Activated naive CD4-positive, alpha-beta T cell treated with anti-CD3 and anti-CD28 coated beads, Interleukin-2, amount 10 ng/mL, durations not matched to agents 7 days and 5 days (primary cell): ENCODE measurements at regions not wholly inside any gene's neighbourhood (a gene's known extent, or its start where the extent isn't known, plus 50 kb on each side); places are given as distances from the start of the nearest gene placed in this dataset.
"Not testable (repeated sequence)": the region's sequence is repeated elsewhere in the genome, so short reads cannot be mapped to it uniquely, and the experiment has no call there.

Experiments used
- CTCF ChIA-PET: fragments of 350-600 bp; sonication (Branson Sonifier 250); formaldehyde crosslinking; loops from one replicate; lab custom pipeline; 2021; ENCODE audit warnings: antibody characterized with exemption; lab: Charles Lee
- DNase-seq: peaks from one replicate; pipeline ENCODE4 v3.0.0-alpha.2; 2020
- H3K27ac Mint-ChIP-seq: one replicate; pipeline ENCODE4 v1.8.0; 2021; ENCODE audit warnings: mild to moderate bottlenecking, moderate library complexity, mixed read lengths
- H3K27me3 Mint-ChIP-seq: one replicate; pipeline ENCODE4 v1.8.0; 2021; ENCODE audit warnings: mild to moderate bottlenecking, mixed read lengths
- H3K36me3 Mint-ChIP-seq: one replicate; pipeline ENCODE4 v1.8.0; 2021; ENCODE audit warnings: mixed read lengths
- H3K4me1 Mint-ChIP-seq: one replicate; pipeline ENCODE4 v1.8.0; 2021; ENCODE audit warnings: mixed read lengths
- H3K4me3 Mint-ChIP-seq: one replicate; pipeline ENCODE4 v1.8.0; 2021; ENCODE audit warnings: mild to moderate bottlenecking, moderate library complexity, mixed read lengths
- H3K9me3 Mint-ChIP-seq: one replicate; pipeline ENCODE4 v1.8.0; 2021; ENCODE audit warnings: mixed read lengths

DNA sequence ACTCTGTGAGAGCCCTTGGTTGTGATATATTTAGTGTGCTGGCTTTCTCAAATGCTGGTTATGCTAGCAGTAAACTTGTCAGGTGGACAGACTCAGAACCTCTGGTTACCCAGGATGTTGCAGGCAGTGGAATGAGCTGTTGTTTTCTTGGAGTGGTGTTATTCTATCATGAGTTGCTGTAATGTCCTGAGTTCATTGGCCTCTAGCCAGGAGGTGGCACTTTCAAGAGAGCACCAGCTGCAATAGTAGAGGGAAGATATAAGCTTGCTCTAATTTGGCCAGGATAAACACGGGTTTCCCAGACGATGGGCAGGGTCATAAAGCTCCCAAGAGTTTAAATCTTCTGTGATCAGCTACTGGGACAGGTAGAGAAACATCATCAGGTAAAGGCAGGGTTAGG is 95.0 kb upstream of the UBQLN2 start:
- CTCF ChIA-PET: no interaction called here
- H3K27me3 Mint-ChIP-seq: no peaks in the 10 kb centered on the region

DNA sequence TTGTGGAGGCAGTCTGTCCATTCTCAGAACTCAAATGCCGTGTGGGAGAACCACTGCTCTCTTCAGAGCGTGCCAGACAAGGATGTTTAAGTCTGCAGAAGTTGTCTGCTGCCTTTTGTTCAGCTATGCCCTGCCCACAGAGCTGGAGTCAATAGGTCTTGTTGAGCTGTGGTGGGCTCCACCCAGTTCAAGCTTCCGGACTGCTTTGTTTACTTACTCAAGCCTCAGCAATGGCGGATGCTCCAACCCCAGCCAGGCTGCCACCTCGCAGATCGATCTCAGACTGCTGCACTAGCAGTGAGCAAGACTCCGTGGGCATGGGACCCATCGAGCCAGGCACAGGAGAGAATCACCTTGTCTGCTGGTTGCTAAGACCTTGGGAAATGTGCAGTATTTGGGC is 68.5 kb upstream of the UBQLN2 start:
- CTCF ChIA-PET, DNase-seq, H3K4me3 Mint-ChIP-seq, H3K4me1 Mint-ChIP-seq, H3K27me3 Mint-ChIP-seq: not testable (repeated sequence)
- H3K36me3 Mint-ChIP-seq: peaks cover 20% of the 10 kb centered on the region
- peak overlapping the region; percentile 14 for H3K27ac Mint-ChIP-seq
- peaks cover 22% of the 10 kb centered on the region for H3K9me3 Mint-ChIP-seq

More for the DNA sequence above, 95.0 kb upstream of the UBQLN2 start:
- Mint-ChIP-seq H3K4me3 (no peak overlapping the region), H3K36me3 (peaks cover 15% of the 10 kb centered on the region), H3K9me3 (peaks cover 18% of the 10 kb centered on the region), H3K27ac (no peak overlapping the region), H3K4me1 (peaks cover 14% of the 10 kb centered on the region)
- no peak for DNase-seq

DNA sequence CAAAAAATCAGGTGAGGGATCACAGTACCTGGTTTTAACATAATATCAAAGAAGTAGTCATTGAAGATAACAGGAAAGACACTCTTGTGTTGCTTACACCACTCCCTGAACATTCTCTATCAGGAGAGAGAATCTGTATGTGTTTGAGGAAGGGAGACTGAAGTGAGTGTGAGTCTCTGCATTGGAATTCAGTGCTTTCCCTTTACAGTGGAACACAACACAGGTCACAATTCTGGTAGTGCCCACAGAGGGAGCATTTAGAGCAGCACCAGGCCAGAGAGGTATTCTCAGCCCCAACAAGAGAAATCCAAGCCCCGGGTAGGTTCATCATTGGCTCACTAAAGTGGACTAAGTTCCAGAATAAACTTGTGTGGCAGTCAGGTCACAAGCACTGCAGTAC is 64.7 kb upstream of the UBQLN2 start:
- H3K27ac Mint-ChIP-seq: no peak overlapping the region
- H3K27me3 Mint-ChIP-seq: no peaks in the 10 kb centered on the region
- no peak overlapping the region for H3K4me3 Mint-ChIP-seq
- H3K4me1 Mint-ChIP-seq: peaks cover 2% of the 10 kb centered on the region
- CTCF ChIA-PET: no interaction called here
- H3K9me3 Mint-ChIP-seq: peaks cover 16% of the 10 kb centered on the region
- no peak for DNase-seq
- peaks cover 10% of the 10 kb centered on the region for H3K36me3 Mint-ChIP-seq

DNA sequence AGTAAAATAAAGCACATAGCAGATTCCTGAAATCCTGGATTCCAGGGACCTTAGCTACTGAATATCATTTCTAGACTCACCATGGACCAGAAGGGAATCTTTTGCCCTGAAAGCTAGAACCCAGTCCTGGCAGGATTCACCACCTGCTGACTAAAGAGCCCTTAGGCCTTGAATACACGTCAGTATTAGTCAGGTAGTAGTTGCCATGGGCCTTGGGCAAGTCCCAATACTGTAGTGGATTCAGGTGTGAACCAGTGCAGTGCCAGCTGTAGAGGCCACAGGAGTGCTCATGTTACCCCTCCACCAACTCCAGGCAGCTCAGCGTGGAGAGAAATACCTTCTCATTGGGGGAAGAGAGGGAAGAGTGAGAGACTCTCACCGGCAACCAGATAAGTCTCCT is 64.1 kb upstream of the UBQLN2 start:
- peaks cover 5% of the 10 kb centered on the region for H3K36me3 Mint-ChIP-seq
- peaks cover 2% of the 10 kb centered on the region for H3K4me1 Mint-ChIP-seq
- no peak for DNase-seq
- no peak overlapping the region for H3K27ac Mint-ChIP-seq
- H3K27me3 Mint-ChIP-seq: no peaks in the 10 kb centered on the region
- CTCF ChIA-PET: no interaction called here
- H3K4me3 Mint-ChIP-seq: no peak overlapping the region
- H3K9me3 Mint-ChIP-seq: peaks cover 12% of the 10 kb centered on the region

DNA sequence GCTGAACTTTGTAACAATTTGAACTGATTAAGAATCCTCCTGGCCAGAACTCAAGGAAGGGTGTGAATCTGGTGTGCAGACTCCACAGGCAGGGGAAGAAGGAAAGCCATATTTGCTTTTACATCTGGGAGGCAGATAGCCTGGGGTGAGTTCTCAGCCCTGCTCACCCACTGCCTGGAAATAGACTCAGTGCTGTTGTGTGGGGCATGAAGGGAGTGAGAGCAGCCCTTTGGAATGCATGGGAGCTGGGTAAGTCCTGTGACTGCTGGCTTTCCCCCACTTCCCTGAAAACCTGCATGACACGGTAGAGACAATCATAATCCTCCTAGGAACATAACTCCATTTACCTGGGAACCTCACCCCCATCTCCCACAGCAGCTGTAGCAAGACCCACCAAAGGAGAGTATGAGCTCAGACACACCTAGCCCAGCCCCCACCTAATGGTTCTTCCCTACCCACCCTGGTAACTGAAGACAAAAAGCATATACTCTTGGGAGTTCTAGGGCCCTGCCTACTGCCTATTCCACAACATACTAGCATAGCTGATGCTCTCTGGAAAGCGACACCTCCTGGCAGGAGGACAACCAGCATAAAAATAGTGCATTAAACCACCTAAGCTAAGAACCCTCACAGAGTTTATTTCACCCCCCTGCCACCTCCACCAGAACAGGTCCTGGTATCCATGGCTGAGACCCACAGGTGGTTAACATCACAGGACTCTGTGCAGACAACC is 59.3 kb upstream of the UBQLN2 start:
- no peak for DNase-seq
- CTCF ChIA-PET: no interaction called here
- peaks cover 6% of the 10 kb centered on the region for H3K36me3 Mint-ChIP-seq
- H3K27me3 Mint-ChIP-seq: no peaks in the 10 kb centered on the region
- H3K27ac Mint-ChIP-seq: no peak overlapping the region
- peaks cover 31% of the 10 kb centered on the region for H3K9me3 Mint-ChIP-seq
- no peaks in the 10 kb centered on the region for H3K4me1 Mint-ChIP-seq
- no peak overlapping the region for H3K4me3 Mint-ChIP-seq

DNA sequence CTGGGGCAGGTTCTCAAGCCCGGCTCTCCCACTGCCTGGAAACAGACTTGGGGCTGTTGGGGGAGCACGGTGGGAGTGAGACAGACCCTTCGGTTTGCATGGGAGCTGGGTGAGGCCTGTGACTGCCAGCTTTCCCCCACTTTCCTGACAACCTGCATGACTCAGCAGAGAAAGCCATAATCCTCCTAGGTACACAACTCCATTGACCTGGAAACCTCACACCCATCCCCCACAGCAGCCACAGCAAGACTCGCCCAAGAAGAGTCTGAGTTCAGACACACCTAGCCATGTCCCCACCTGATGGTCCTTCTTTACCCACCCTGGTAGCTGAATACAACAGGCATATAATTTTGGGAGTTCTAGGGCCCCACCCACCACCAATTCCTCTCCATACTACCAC is 57.6 kb upstream of the UBQLN2 start:
- H3K27ac Mint-ChIP-seq: no peak overlapping the region
- CTCF ChIA-PET: no interaction called here
- no peaks in the 10 kb centered on the region for H3K4me1 Mint-ChIP-seq
- no peak for DNase-seq
- H3K4me3 Mint-ChIP-seq: no peak overlapping the region
- peaks cover 12% of the 10 kb centered on the region for H3K36me3 Mint-ChIP-seq
- H3K27me3 Mint-ChIP-seq: no peaks in the 10 kb centered on the region
- peaks cover 41% of the 10 kb centered on the region for H3K9me3 Mint-ChIP-seq
